ENCODE measurements at regions not wholly inside any gene's neighbourhood (a gene's known extent, or its start where the extent isn't known, plus 50 kb on each side); places are given as distances from the start of the nearest gene placed in this dataset.

DNA sequence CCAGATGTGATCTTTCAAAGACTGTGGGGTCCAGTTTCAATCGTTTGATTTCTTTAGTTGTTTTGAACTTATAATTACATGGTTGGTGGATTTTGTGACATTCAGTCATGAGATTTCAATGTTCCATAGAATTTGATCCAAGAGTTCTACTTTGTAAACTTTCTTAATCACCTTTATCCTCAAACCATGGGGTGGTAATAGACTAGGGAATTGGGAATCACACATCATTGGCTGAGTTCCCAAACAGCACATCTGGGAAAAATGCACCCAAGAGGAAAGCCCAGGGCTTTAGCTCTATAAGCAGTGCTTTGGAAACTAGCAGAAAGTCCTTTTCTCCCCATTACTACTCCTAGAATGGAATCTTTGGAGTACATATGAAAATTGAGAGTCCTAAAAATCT lies 177.6 kb downstream of the NNT start:
- no peak overlapping the region for H3K56ac ChIP-seq (ENCODE audit: insufficient read length, low read depth, low read length)
- H3K23me2 ChIP-seq (ENCODE audit: insufficient read length, low read depth, low read length, poor library complexity, severe bottlenecking) = no peaks in the 10 kb centered on the region
- H2BK20ac ChIP-seq (ENCODE audit: low read depth, low read length, poor library complexity, severe bottlenecking) = no peak overlapping the region
- Mint-ChIP-seq H3K27ac (no peak overlapping the region), H3K9me3 (no peaks in the 10 kb centered on the region; a peak in 2 of 5 replicates), H3K4me1 (no peaks in the 10 kb centered on the region), H3K27me3 (ENCODE audit: low read depth) (no peaks in the 10 kb centered on the region), H3K36me3 (ENCODE audit: insufficient read depth in 1 of 3, low read depth in 3 of 3) (0 out of 7 replicates have a peak, but pooled peaks cover 0 to 1% (median 0%) of the 10 kb centered on the region in 3 experiments), H3K4me3 (no peak overlapping the region)
- no peak overlapping the region for H4K91ac ChIP-seq (ENCODE audit: insufficient read length, low read depth, low read length)
- no peaks in the 10 kb centered on the region for H3K79me2 ChIP-seq (ENCODE audit: insufficient read depth, low read length)
- H3K9me3 ChIP-seq (ENCODE audit: control insufficient read depth, low read depth, low read length) = no peaks in the 10 kb centered on the region
- H2AK5ac ChIP-seq (ENCODE audit: insufficient read length, low read length) = no peak overlapping the region
- DNase-seq = no peak
- H3K4me2 ChIP-seq (ENCODE audit: insufficient read depth, insufficient read length, low read length) = no peak overlapping the region
- H4K8ac ChIP-seq (replicated peaks; ENCODE audit: insufficient read length, low read depth, low read length) = no peak overlapping the region
- no peaks in the 10 kb centered on the region for H4K20me1 ChIP-seq (ENCODE audit: control insufficient read depth, insufficient read depth, insufficient read length)
- H3K9ac ChIP-seq (ENCODE audit: extremely low read depth, insufficient read length, low read length) = no peak overlapping the region
- no peaks in the 10 kb centered on the region for H3K4me1 ChIP-seq (ENCODE audit: insufficient read depth, low read length)
- H3K27me3 ChIP-seq (ENCODE audit: insufficient read depth, low read length) = no peaks in the 10 kb centered on the region
- H3K18ac ChIP-seq (ENCODE audit: insufficient read length, low read depth, low read length) = no peak overlapping the region
- H3K4ac ChIP-seq (ENCODE audit: low read depth, low read length) = no peak overlapping the region
- no peak overlapping the region for H4K5ac ChIP-seq (ENCODE audit: insufficient read length, low read depth, low read length)
- no peak overlapping the region for H2BK5ac ChIP-seq (ENCODE audit: insufficient read length, low read length)
- no peak overlapping the region for H2AFZ ChIP-seq (ENCODE audit: low read length)
- TF ChIP-seq, protein P1, sequence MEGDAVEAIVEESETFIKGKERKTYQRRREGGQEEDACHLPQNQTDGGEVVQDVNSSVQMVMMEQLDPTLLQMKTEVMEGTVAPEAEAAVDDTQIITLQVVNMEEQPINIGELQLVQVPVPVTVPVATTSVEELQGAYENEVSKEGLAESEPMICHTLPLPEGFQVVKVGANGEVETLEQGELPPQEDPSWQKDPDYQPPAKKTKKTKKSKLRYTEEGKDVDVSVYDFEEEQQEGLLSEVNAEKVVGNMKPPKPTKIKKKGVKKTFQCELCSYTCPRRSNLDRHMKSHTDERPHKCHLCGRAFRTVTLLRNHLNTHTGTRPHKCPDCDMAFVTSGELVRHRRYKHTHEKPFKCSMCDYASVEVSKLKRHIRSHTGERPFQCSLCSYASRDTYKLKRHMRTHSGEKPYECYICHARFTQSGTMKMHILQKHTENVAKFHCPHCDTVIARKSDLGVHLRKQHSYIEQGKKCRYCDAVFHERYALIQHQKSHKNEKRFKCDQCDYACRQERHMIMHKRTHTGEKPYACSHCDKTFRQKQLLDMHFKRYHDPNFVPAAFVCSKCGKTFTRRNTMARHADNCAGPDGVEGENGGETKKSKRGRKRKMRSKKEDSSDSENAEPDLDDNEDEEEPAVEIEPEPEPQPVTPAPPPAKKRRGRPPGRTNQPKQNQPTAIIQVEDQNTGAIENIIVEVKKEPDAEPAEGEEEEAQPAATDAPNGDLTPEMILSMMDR (conservative IDR thresholded peaks at IDR 0.05) = no peak
- H3K27ac ChIP-seq (ENCODE audit: insufficient read length, low read depth, low read length) = no peak overlapping the region
- H2BK120ac ChIP-seq (ENCODE audit: low read depth, low read length, poor library complexity, severe bottlenecking) = no peak overlapping the region
- no CpG with 5 or more reads among the region's 1 CpG for whole genome bisulfite sequencing (ENCODE audit: extremely low coverage, insufficient read length, low lambda C conversion rate)
- H2BK15ac ChIP-seq (ENCODE audit: low read depth, low read length) = no peak overlapping the region
- H3K14ac ChIP-seq (ENCODE audit: insufficient read depth, low read length) = no peak overlapping the region
- H3K79me1 ChIP-seq (ENCODE audit: insufficient read depth, low read depth, low read length, poor library complexity, severe bottlenecking) = no peaks in the 10 kb centered on the region
- H2BK12ac ChIP-seq (ENCODE audit: insufficient read length, low read depth, low read length) = no peak overlapping the region
- no peak overlapping the region for H3K23ac ChIP-seq (ENCODE audit: insufficient read length, low read depth, low read length)
- H3T11ph ChIP-seq (ENCODE audit: low read length) = no peak overlapping the region

Data from H9 (cell line).